ENCODE measurements at regions not wholly inside any gene's neighbourhood (a gene's known extent, or its start where the extent isn't known, plus 50 kb on each side); places are given as distances from the start of the nearest gene placed in this dataset.

- TF ChIP-seq CTCF (conservative IDR thresholded peaks at IDR 0.05; ENCODE audit: low read depth, low read length), result no peak
- TF ChIP-seq EZH2 (IDR thresholded peaks at IDR 0.05; ENCODE audit: borderline replicate concordance, low read depth, low read length, poor library complexity, severe bottlenecking), result no peak
Measured at GRCh38 chr12:38157933-38158401, 158.6 kb upstream of the ALG10B start.

Data from A673 (cell line).